ENCODE measurements at regions not wholly inside any gene's neighbourhood (a gene's known extent, or its start where the extent isn't known, plus 50 kb on each side); places are given as distances from the start of the nearest gene placed in this dataset.
"Not testable (repeated sequence)": the region's sequence is repeated elsewhere in the genome, so short reads cannot be mapped to it uniquely, and the experiment has no call there.

GRCh38 chr7:66477822-66478397 is 150.8 kb upstream of the KCTD7 start:
- DNase-seq; H3K4me1 ChIP-seq (ENCODE audit: control insufficient read depth, insufficient read depth, low read length); ATAC-seq; H3K4me3 ChIP-seq (ENCODE audit: low read length); H3K27ac ChIP-seq (ENCODE audit: low read length); intact Hi-C loops (cut with DNase I); H3K9me3 ChIP-seq (ENCODE audit: control insufficient read depth, low read length); H3K27me3 ChIP-seq (ENCODE audit: control insufficient read depth, insufficient read depth): not testable (repeated sequence)
- WGBS = 87% methylated on average over 3 of the region's 3 CpGs

DNA sequence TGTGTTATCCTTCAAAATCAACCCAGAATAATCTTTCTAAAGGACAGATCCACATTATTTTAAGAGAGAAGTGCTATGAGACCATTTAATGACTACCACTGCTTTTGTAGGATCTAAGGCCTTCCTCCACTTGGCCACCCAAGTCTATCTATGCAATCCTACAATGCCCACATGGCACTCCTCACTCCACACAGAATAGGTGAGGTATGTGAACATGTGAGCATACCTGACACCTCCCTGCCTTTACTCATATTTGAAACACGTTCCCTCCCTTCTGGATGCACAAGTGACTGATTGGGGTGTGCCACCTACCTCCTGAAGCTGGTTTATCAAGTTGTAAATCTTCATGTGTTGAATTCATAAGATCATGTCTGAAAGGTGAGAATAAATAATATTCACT is 147.5 kb upstream of the KCTD7 start:
- intact Hi-C loops (cut with DNase I); DNase-seq; ATAC-seq; H3K4me1 ChIP-seq (ENCODE audit: control insufficient read depth, insufficient read depth, low read length); H3K4me3 ChIP-seq (ENCODE audit: low read length); H3K27ac ChIP-seq (ENCODE audit: low read length); H3K27me3 ChIP-seq (ENCODE audit: control insufficient read depth, insufficient read depth); H3K9me3 ChIP-seq (ENCODE audit: control insufficient read depth, low read length): not testable (repeated sequence)
- WGBS = 92% methylated on average over 1 of the region's 1 CpG

GRCh38 chr7:66489065-66489464 is 139.6 kb upstream of the KCTD7 start:
- H3K9me3 ChIP-seq (ENCODE audit: control insufficient read depth, low read length); intact Hi-C loops (cut with DNase I); DNase-seq; H3K4me3 ChIP-seq (ENCODE audit: low read length); ATAC-seq; H3K27me3 ChIP-seq (ENCODE audit: control insufficient read depth, insufficient read depth); H3K4me1 ChIP-seq (ENCODE audit: control insufficient read depth, insufficient read depth, low read length); H3K27ac ChIP-seq (ENCODE audit: low read length): not testable (repeated sequence)
- WGBS = 98% methylated on average over 8 of the region's 8 CpGs

GRCh38 chr7:66489741-66490140 is 138.9 kb upstream of the KCTD7 start:
- H3K9me3 ChIP-seq (ENCODE audit: control insufficient read depth, low read length); ATAC-seq; H3K4me3 ChIP-seq (ENCODE audit: low read length); H3K27ac ChIP-seq (ENCODE audit: low read length); intact Hi-C loops (cut with DNase I); DNase-seq; H3K27me3 ChIP-seq (ENCODE audit: control insufficient read depth, insufficient read depth); H3K4me1 ChIP-seq (ENCODE audit: control insufficient read depth, insufficient read depth, low read length): not testable (repeated sequence)
- 68% methylated on average over 2 of the region's 2 CpGs for WGBS

DNA sequence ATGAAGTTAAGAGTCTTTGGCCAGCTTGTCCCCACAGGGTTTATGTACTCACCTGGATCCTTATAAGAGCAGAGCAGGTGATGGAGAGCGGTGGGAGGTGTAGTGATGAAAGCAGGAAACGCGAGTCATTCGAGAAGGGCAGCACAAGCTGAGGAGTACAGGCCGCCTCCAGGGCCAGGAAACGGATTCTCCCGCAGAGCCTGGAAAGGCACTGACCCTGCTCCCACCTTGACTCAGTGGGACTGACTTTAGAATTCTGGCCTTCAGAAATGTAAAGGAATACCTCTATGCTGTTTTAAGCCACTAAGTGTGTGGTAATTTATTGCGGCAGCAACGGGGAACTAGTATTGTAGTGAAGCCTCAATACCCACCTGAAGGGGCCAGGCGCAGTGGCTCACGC is 137.7 kb upstream of the KCTD7 start:
- ATAC-seq; H3K27ac ChIP-seq (ENCODE audit: low read length); H3K4me3 ChIP-seq (ENCODE audit: low read length); H3K9me3 ChIP-seq (ENCODE audit: control insufficient read depth, low read length); H3K27me3 ChIP-seq (ENCODE audit: control insufficient read depth, insufficient read depth); DNase-seq; intact Hi-C loops (cut with DNase I); H3K4me1 ChIP-seq (ENCODE audit: control insufficient read depth, insufficient read depth, low read length): not testable (repeated sequence)
- WGBS = 84% methylated on average over 10 of the region's 11 CpGs

DNA sequence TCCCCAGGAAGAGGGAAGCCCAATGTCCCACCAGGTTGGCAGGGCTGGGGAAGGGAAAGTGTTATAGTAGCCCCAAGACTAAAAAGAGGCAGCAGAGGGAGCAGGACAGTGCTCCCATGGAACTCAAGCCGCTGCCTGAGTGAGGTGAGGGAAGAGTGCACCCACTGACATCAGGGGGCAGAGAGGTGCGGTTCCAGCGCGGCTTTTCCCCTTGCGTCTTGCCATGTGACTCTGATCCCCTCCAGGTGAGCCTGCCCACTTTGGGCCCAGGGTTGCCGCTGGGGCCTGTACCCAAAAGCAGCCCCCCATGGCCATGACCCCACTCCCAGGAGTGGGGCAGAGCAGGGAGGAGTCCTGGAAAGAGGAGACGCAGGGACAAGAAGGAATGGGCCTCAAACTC is 136.3 kb upstream of the KCTD7 start:
- H3K27ac ChIP-seq (ENCODE audit: low read length); H3K4me1 ChIP-seq (ENCODE audit: control insufficient read depth, insufficient read depth, low read length); H3K9me3 ChIP-seq (ENCODE audit: control insufficient read depth, low read length); H3K27me3 ChIP-seq (ENCODE audit: control insufficient read depth, insufficient read depth); intact Hi-C loops (cut with DNase I); H3K4me3 ChIP-seq (ENCODE audit: low read length); ATAC-seq: not testable (repeated sequence)
- WGBS = 94% methylated on average over 7 of the region's 7 CpGs
- DNase-seq = peak in 1 of 3 donors; percentile 65

DNA sequence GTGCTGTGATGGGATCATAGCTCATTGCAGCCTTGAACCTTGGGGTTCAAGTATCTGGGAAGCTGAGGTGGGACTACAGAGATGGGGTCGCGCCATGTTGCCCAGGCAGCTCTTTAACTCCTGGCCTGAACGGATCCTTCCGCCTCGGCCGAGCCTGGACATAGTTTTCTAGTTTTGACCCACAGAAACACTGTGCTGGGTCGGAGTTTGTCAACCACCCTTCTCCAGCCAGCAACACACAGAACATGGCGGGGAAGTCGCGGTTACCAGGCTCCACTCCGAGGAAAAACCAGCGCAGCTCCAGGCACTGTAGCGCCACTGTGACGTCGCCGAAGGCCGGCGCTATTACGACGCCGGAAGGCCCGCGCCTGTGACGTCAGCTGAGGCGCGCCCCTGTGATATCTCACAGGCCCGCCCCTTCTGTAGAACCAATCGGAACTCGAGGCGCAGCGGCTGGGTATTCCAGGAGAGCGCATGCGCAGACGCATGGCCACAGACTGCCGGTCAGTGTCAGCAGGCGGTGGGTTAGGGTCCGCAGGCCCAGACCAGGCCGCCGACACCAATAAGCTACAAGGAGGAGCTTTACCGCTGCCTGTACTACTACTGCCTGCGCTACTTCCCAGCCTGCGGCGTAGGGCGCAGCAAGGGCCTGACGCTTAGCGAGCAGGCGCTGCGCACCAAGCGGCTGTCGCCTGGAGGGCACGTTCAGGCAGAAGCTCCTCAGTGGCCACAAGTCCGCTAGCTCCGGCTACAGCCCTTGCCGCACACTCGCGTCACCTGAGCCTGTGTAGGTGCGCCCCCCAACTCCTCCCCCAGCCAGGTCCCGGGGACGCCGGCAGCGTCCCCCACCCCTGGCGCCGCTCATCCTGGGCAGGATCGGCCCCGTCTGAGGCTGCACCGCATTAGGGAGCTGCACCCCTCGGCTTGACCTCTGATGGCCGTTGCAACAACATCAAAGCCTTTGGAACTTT is 135.2 kb upstream of the KCTD7 start:
- no peaks in the 10 kb centered on the region for H3K27me3 ChIP-seq (ENCODE audit: control insufficient read depth, insufficient read depth)
- under 1% methylated on average over 68 of the region's 68 CpGs for WGBS
- DNase-seq (peak; percentile 99), ATAC-seq (peak; percentile 99)
- peak overlapping the region; percentile 91 for H3K27ac ChIP-seq (ENCODE audit: low read length)
- intact Hi-C loops (cut with DNase I) = no loop called here
- peaks cover 3% of the 10 kb centered on the region for H3K4me1 ChIP-seq (ENCODE audit: control insufficient read depth, insufficient read depth, low read length)
- peak overlapping the region; percentile 76 for H3K4me3 ChIP-seq (ENCODE audit: low read length)
- no peaks in the 10 kb centered on the region for H3K9me3 ChIP-seq (ENCODE audit: control insufficient read depth, low read length)

DNA sequence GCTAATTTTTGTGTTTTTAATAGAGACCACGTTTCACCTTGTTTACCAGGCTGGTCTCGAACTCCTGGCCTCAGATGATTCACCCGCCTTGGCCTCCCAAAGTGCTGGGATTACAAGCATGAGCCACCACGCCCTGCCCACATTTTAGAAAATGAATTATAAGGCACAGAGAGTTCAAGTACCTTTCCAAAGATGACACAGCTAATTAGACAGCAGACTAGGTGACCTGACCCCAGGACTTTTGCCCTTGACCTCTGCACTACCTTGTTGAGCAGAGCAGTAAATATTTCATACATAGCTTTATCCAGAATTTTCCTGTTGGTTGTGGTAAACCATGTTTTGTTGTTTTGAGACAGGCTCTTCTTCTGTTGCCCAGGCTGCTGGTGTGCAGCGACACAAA is 131.3 kb upstream of the KCTD7 start:
- no peaks in the 10 kb centered on the region for H3K27me3 ChIP-seq (ENCODE audit: control insufficient read depth, insufficient read depth)
- no peak overlapping the region for H3K4me3 ChIP-seq (ENCODE audit: low read length)
- no peak overlapping the region for H3K27ac ChIP-seq (ENCODE audit: low read length)
- intact Hi-C loops (cut with DNase I) = no loop called here
- H3K9me3 ChIP-seq (ENCODE audit: control insufficient read depth, low read length) = no peaks in the 10 kb centered on the region
- no peak for ATAC-seq
- 92% methylated on average over 5 of the region's 5 CpGs for WGBS
- peaks cover 3% of the 10 kb centered on the region for H3K4me1 ChIP-seq (ENCODE audit: control insufficient read depth, insufficient read depth, low read length)
- DNase-seq = no peak

DNA sequence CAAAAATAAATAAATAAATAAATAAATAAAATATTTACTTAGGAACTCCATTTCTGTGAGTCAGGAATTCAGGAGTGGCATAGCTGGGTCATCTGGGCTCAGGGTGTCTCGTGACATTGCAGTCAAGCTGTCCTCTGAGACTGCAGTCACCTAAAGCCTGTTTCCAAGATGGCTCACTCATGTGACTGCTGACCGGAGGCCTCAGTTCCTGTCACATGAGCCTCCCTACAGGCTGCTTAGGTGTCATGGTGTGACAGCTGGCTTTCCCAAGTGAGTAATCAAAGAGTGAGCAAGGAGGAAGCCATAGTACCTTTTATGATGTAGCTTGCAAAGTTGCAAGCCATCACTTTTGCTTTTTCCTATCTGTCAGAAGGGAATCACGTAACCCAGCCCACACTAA is 128.6 kb upstream of the KCTD7 start:
- DNase-seq (no peak), ATAC-seq (no peak)
- no peaks in the 10 kb centered on the region for H3K4me1 ChIP-seq (ENCODE audit: control insufficient read depth, insufficient read depth, low read length)
- no peak overlapping the region for H3K4me3 ChIP-seq (ENCODE audit: low read length)
- intact Hi-C loops (cut with DNase I) = no loop called here
- H3K9me3 ChIP-seq (ENCODE audit: control insufficient read depth, low read length) = no peaks in the 10 kb centered on the region
- H3K27me3 ChIP-seq (ENCODE audit: control insufficient read depth, insufficient read depth) = no peaks in the 10 kb centered on the region
- 90% methylated on average over 3 of the region's 3 CpGs for WGBS
- no peak overlapping the region for H3K27ac ChIP-seq (ENCODE audit: low read length)

DNA sequence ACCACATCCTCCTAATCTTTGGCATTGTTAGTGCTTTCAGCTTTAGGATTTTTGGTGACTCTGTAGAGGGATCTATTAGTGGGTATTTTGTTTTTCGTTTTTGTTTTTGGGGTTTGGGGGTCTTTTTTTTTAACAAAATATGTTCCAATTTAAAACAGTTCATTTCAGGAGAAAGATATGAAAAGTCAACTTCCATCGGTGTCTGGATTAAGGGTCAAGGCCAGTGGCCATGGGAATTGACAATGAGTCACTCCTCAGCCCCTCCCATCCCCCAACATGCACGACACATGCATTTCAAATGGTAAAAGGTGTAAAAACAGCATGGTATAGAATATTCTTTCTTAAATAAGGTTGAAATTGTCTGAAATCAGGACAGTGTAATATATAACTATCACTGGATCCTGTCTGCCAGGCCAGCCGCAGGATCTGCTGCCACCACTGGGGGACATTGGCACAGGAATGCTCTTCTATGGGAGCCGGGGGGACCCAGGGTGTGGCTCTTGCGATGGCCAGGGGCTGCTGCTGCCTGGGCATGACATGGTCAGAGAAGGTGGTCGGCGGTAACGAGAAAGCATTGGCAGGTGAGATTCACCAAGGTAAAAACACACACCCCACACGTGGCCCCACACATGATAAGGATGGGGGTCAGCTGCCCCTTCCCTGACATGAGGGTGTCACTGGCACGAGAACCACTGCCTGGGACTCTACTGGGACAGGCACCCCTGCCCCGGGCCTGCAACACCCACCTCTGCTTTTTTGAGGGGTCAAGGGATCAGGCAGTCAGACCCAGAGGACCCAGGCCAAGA is 126.2 kb upstream of the KCTD7 start:
- H3K4me3 ChIP-seq (ENCODE audit: low read length) = no peak overlapping the region
- H3K27ac ChIP-seq (ENCODE audit: low read length) = no peak overlapping the region
- DNase-seq = no peak
- H3K9me3 ChIP-seq (ENCODE audit: control insufficient read depth, low read length) = no peaks in the 10 kb centered on the region
- H3K4me1 ChIP-seq (ENCODE audit: control insufficient read depth, insufficient read depth, low read length) = no peaks in the 10 kb centered on the region
- WGBS = 77% methylated on average over 12 of the region's 12 CpGs
- intact Hi-C loops (cut with DNase I) = no loop called here
- H3K27me3 ChIP-seq (ENCODE audit: control insufficient read depth, insufficient read depth) = no peaks in the 10 kb centered on the region
- ATAC-seq = peak in 1 of 2 donors; percentile 23

- Histone ChIP-seq H3K4me1 (ENCODE audit: control insufficient read depth, insufficient read depth, low read length) (no peaks in the 10 kb centered on the region), H3K27ac (ENCODE audit: low read length) (no peak overlapping the region), H3K27me3 (ENCODE audit: control insufficient read depth, insufficient read depth) (no peaks in the 10 kb centered on the region), H3K4me3 (ENCODE audit: low read length) (no peak overlapping the region), H3K9me3 (ENCODE audit: control insufficient read depth, low read length) (no peaks in the 10 kb centered on the region)
- 84% methylated on average over 13 of the region's 13 CpGs for WGBS
- ATAC-seq = no peak
- DNase-seq = no peak
- intact Hi-C loops (cut with DNase I) = no loop called here
Measured at GRCh38 chr7:66503036-66503370, 125.7 kb upstream of the KCTD7 start.

Measured in right cardiac atrium (tissue), 5 donors.